Activated CD4-positive, alpha-beta T cell treated with anti-CD3 and anti-CD28 coated beads, Interleukin-2, Interleukin-4, amounts not matched to agents 100 ng/mL and 50 ng/mL, durations not matched to agents 16 hours and 8 hours (primary cell): ENCODE measurements at regions not wholly inside any gene's neighbourhood (a gene's known extent, or its start where the extent isn't known, plus 50 kb on each side); places are given as distances from the start of the nearest gene placed in this dataset.
"Not testable (repeated sequence)": the region's sequence is repeated elsewhere in the genome, so short reads cannot be mapped to it uniquely, and the experiment has no call there.

Experiments
- DNase-seq: peaks from one replicate; pipeline ENCODE4 v3.0.0-alpha.2; 2020; ENCODE audit warnings: low spot score

- no peak for DNase-seq
These were observed 602.5 kb downstream of the TMA16 start for GRCh38 chr4:164096766-164097518.

- DNase-seq: not testable (repeated sequence)
These were observed 606.4 kb downstream of the TMA16 start for GRCh38 chr4:164100741-164101365.

- DNase-seq: no peak
These were observed 614.5 kb downstream of the TMA16 start for GRCh38 chr4:164108971-164109370.

GRCh38 chr4:164109503-164109902 lies 615.0 kb downstream of the TMA16 start:
- DNase-seq: no peak

- no peak for DNase-seq
These were observed 620.7 kb downstream of the TMA16 start for GRCh38 chr4:164115236-164115635.

GRCh38 chr4:164116286-164116685 lies 621.8 kb downstream of the TMA16 start:
- no peak for DNase-seq

GRCh38 chr4:164134388-164134787 lies 619.5 kb upstream of the SMIM31 start:
- no peak for DNase-seq

- DNase-seq: no peak
These were observed 617.7 kb upstream of the SMIM31 start for GRCh38 chr4:164136180-164136616.

GRCh38 chr4:164138521-164138920 lies 615.4 kb upstream of the SMIM31 start:
- no peak for DNase-seq

GRCh38 chr4:164139291-164139690 lies 614.6 kb upstream of the SMIM31 start:
- DNase-seq: no peak

- not testable (repeated sequence) for DNase-seq
These were observed 612.1 kb upstream of the SMIM31 start for GRCh38 chr4:164141755-164142375.

- DNase-seq: no peak
These were observed 599.5 kb upstream of the SMIM31 start for GRCh38 chr4:164154416-164154815.

GRCh38 chr4:164169591-164169990 lies 584.3 kb upstream of the SMIM31 start:
- no peak for DNase-seq

GRCh38 chr4:164177153-164177552 lies 576.8 kb upstream of the SMIM31 start:
- DNase-seq: no peak

- DNase-seq: no peak
These were observed 576.2 kb upstream of the SMIM31 start for GRCh38 chr4:164177753-164178152.

GRCh38 chr4:164188236-164188635 lies 565.7 kb upstream of the SMIM31 start:
- no peak for DNase-seq

- no peak for DNase-seq
These were observed 561.1 kb upstream of the SMIM31 start for GRCh38 chr4:164192844-164193243.

GRCh38 chr4:164193676-164194075 lies 560.3 kb upstream of the SMIM31 start:
- DNase-seq: no peak

GRCh38 chr4:164197556-164197955 lies 556.4 kb upstream of the SMIM31 start:
- DNase-seq: no peak

- DNase-seq: no peak
These were observed 550.5 kb upstream of the SMIM31 start for GRCh38 chr4:164203476-164203875.

GRCh38 chr4:164204434-164204833 lies 549.5 kb upstream of the SMIM31 start:
- DNase-seq: no peak

GRCh38 chr4:164207460-164207859 lies 546.5 kb upstream of the SMIM31 start:
- DNase-seq: no peak

- no peak for DNase-seq
These were observed 543.6 kb upstream of the SMIM31 start for GRCh38 chr4:164210377-164210776.
